ENCODE measurements at regions not wholly inside any gene's neighbourhood (a gene's known extent, or its start where the extent isn't known, plus 50 kb on each side); places are given as distances from the start of the nearest gene placed in this dataset.

- DNase-seq = peak; percentile 92 to 98
Measured at GRCh38 chr18:34978953-34979608, 62.1 kb upstream of the MAPRE2 start.

DNA sequence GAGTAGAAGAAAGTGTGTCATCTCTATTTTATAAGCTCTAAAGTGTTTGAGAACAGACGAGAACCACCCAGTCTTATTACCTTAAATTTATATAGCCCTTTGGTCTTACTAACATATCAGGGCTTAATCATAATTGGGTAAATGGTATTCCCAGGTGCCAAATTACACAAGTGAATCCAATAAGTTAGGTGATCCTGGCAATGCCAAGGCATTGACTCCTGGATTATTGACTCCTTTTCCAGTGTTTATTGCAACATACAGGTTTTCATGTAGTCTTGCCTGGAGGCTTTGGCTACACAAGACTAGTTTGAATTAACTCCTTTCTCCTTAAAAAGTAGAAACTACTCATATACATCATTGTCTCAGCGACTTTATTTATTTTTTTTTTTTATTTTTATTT is 59.7 kb upstream of the MAPRE2 start:
- DNase-seq = no peak

- no peak for DNase-seq
Measured at GRCh38 chr18:34985963-34986362, 55.2 kb upstream of the MAPRE2 start.

GRCh38 chr18:34990597-34990996 is 50.6 kb upstream of the MAPRE2 start:
- no peak for DNase-seq

DNA sequence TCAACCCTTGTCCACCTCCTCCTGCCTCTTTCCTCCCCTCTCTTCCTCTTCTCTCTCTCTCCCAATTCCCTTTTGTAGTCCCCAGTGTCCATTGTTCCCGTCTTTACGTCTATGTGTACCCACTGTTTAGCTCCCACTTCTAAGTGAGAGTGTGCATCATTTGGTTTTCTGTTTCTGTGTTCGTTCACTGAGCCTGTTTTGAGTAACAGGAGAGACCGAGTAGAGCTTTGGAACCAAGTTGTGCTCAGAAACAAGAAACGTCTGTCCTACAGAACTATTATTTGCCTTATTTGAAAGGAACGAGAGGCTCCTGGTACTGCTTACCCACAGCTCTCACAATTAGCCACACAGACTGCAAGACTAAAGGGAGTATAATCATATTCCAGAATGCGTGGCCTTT is 50.1 kb upstream of the MAPRE2 start:
- DNase-seq = no peak
